DMS 273 treated with DMSO at 0.1 percent for 48 hours (cell line): ENCODE measurements at regions not wholly inside any gene's neighbourhood (a gene's known extent, or its start where the extent isn't known, plus 50 kb on each side); places are given as distances from the start of the nearest gene placed in this dataset.

Source experiments
- DNase-seq: peaks from one replicate; lab custom pipeline; 2025; lab: John Stamatoyannopoulos, UW

- DNase-seq = no peak
Observed at GRCh38 chr13:109644069-109644750, 142.2 kb downstream of the IRS2 start.

DNA sequence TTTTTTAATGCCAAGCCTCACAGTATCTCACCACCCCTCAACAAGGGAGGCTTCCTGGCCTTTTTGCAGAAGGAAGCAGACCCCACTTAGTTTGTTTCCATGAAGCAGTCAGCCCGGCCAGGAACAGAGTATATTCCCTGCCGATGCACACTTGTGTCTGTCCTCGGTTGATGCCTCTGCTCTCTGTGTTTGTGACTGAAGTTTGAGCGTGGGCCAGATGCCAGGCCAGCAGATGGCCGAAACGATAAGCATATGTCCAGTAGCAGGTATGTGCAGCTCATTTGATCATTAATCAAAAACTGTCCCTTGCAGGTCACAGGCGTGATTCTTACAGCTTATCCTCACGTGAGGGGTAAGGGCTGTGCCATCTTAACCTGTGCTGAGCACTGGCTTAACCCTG lies 144.0 kb downstream of the IRS2 start:
- peak; percentile 20 for DNase-seq

GRCh38 chr13:109636736-109637135 lies 149.6 kb downstream of the IRS2 start:
- no peak for DNase-seq

GRCh38 chr13:109631069-109631468 lies 155.3 kb downstream of the IRS2 start:
- no peak for DNase-seq

DNA sequence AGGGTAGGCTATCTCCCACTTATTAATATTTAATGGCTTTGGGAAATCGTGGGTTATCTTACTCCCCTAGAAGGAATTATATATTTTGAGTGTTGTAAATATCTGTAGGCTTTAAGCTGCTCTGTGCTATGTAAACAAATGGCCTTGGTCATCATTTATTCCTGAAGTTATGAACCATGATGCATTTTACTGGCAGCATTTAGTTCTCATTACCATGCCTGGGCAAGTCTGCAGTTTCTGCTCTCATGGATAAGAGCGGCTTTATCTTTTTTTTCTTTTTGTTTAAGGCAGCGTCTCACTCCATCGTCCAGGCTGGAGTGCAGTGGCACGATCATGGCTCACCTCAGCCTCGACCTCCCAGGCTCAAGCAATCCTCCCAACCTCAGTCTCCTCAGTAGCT lies 156.1 kb downstream of the IRS2 start:
- no peak for DNase-seq

DNA sequence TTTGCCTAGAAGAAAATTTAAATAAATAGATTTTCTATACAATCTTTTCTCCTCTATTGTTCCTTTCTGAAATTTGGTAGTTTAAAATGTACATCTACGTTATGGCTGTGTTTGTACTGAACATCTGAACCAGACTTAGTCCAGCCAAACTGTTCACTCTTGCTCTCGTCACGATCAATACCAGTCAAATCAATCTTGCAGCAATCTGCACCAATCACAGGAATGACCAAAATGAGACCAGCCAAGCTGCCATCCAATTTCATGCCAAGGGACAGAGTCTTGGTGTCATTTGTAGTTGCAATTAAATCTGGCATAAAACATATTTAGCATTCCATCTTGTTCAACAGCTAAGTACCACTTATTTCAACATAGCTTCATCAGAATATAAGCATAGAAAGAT lies 156.6 kb downstream of the IRS2 start:
- DNase-seq = no peak

DNA sequence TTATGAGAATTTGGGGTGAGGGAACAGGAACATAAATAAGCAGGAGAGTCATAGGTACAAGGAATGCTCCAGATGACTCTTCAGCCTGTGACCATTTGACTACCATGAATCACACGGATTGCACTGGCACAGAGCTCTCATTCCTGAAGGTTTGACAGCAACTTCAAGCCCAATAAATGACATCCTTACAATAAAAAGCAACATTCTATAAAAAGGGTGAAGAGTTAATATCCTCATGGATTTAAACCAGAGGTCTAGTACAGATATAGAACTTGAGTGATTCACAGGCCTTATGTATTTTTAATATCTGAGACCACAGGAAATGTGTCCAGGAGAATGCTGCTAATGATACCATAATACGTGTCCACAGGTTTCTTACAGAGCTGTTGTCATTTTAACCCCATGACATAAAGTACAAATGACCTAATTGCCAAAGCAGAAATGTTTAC lies 158.1 kb downstream of the IRS2 start:
- no peak for DNase-seq

- no peak for DNase-seq
Observed at GRCh38 chr13:109627649-109628048, 158.7 kb downstream of the IRS2 start.

- no peak for DNase-seq
Observed at GRCh38 chr13:109626386-109627171, 159.8 kb downstream of the IRS2 start.

GRCh38 chr13:109625156-109625555 lies 161.2 kb downstream of the IRS2 start:
- no peak for DNase-seq

- no peak for DNase-seq
Observed at GRCh38 chr13:109622006-109622405, 164.4 kb downstream of the IRS2 start.

- no peak for DNase-seq
Observed at GRCh38 chr13:109615721-109616420, 170.5 kb downstream of the IRS2 start.

DNA sequence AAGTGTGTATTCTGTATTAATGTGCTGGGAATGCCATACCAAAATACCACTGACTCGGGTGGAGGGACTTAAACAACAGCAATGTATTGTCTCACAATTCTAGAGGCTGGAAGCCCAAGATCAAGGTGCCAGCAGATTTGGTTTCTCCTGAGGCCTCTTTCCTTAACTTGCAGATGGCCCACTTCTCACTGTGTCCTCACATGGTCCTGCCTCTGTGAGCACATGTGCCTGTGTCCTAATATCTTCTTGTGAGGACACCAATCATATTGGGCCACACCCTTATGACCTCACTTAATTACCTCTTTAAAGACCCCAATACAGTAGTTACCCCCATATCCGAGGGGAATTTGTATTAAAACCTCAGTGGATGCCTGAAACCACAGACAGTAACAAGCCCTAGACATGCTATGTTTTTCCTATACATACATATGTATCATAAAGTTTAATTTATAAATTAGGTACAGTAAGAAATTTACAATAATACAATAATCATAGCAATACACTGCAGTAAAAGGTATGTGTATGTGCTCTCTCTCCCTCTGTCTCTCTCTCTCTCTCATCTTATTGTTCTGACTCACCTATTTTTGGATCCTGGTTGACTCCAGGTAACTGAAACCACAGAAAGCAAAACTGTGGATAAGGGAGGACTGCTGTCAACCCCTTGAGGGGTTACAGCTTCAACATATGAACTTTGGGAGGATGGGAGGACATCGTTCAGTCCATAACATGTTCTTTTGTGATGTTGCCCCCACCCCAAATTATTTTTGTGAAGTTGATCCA lies 174.3 kb downstream of the IRS2 start:
- DNase-seq = no peak

DNA sequence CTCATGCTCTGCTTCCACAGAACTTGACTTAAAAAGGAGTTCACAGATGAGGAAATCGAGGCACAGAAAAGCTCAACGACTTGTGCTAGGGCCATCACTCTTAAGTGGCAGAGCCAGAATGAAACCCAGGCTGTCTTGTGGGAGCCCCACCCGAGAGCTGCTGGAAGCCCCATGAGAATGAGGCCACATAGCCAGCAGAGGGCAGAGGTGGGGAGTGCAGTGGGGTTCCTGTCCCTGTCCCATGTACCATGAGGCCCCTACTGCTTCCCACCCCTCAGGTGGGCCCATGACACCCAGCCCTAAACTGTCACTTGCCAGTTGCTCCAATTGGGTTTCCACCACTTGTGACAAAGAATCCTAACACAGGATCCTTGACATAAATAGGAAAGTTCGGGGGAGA lies 175.9 kb downstream of the IRS2 start:
- no peak for DNase-seq

GRCh38 chr13:109608503-109608902 lies 177.9 kb downstream of the IRS2 start:
- DNase-seq = no peak

DNA sequence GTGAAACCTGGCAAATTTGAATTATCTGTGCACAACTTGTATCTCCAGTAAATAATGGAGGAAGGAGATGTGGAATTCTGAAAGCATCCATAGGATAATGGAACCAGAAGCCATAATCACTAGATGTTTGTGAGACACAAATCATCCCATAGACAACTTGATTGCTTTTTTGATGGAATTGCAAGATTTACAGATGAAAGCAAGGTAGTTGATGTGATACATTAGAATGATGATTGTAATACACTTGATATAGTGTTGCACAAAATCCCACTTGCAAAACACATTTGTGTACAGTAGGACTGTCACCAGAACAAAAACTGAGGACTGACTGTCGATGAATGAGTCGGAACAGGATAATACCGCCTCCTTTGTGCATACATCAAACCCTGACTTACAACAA lies 178.3 kb downstream of the IRS2 start:
- no peak for DNase-seq

GRCh38 chr13:109606520-109606919 lies 179.9 kb downstream of the IRS2 start:
- DNase-seq = no peak

GRCh38 chr13:109605846-109606245 lies 180.5 kb downstream of the IRS2 start:
- no peak for DNase-seq

DNA sequence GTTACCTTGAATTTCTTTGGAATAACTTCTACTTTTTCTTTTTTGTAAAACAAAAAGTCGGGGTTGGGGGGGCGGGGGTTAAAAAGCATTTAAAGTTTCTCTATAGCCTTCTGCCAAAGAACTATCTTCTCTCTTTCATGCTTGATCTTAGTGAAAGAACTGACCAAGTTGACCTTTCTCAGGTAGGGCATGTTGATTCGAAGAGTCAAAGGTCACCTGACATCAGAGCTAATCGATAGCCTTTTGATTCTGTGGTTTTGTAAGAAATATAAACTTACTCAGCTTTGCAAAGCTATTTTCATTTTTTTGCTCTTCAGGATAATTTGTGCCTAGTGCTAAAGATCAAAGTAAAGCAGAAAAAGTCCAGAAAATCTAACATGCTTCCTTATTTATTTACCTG lies 181.5 kb downstream of the IRS2 start:
- no peak for DNase-seq

- DNase-seq = no peak
Observed at GRCh38 chr13:109602356-109602755, 184.0 kb downstream of the IRS2 start.

DNA sequence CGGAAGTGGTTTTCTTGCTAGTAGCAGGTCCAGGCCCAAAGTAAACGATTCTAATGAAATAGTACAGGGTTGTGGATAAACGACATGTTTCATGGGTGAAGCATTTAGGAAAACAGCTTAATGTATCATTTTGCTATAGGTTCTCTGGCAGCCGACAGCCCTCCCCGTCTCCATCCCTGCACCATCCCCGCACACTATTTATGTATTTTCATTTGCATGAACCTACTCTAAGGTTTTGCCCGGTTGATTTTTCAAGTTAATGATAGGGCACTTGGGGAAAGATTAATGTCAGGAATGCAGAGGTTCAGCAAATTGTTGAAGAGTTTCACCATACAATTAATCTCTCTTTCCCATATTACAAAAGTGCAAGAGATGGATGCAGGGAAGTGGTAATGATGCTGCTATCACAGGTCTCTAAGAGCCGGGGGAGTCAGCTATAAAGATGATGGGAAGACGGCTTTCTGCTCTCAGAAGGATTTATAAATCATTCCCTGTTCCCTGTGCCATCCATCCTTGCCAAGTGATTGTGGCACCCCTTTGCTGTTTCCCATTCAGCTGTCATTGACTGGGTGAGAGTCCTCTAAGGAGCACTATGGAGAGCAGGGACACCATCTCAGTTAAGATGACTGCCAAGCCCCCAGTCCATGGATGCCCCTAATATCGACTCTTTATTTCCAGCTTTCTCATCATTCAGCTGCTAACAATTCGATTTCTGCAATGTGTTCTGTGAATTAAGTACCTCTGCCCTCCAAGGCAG lies 186.3 kb downstream of the IRS2 start:
- DNase-seq = no peak
